GM19438 (cell line): ENCODE measurements at regions not wholly inside any gene's neighbourhood (a gene's known extent, or its start where the extent isn't known, plus 50 kb on each side); places are given as distances from the start of the nearest gene placed in this dataset.
"Not testable (repeated sequence)": the region's sequence is repeated elsewhere in the genome, so short reads cannot be mapped to it uniquely, and the experiment has no call there.

Experiments used
- ATAC-seq: cut with Tn5 transposase; IDR thresholded peaks from one replicate; pipeline ENCODE4 v1.9.1; 2021; ENCODE audit warnings: low read depth; ENCODE audit not compliant: unreplicated experiment

- ATAC-seq, result no peak
These were observed 338.3 kb upstream of the NT5E start for GRCh38 chr6:85111481-85112011.

GRCh38 chr6:85110943-85111342 is 338.9 kb upstream of the NT5E start:
- no peak for ATAC-seq

- no peak for ATAC-seq
These were observed 342.2 kb upstream of the NT5E start for GRCh38 chr6:85107701-85108100.

- ATAC-seq, result no peak
These were observed 332.6 kb upstream of the TBX18 start for GRCh38 chr6:85096976-85097375.

- no peak for ATAC-seq
These were observed 327.8 kb upstream of the TBX18 start for GRCh38 chr6:85092226-85092625.

GRCh38 chr6:85089255-85089654 is 324.9 kb upstream of the TBX18 start:
- ATAC-seq, result no peak

GRCh38 chr6:85085875-85086274 is 321.5 kb upstream of the TBX18 start:
- no peak for ATAC-seq

- no peak for ATAC-seq
These were observed 316.7 kb upstream of the TBX18 start for GRCh38 chr6:85081102-85081501.

- no peak for ATAC-seq
These were observed 315.4 kb upstream of the TBX18 start for GRCh38 chr6:85079761-85080160.

GRCh38 chr6:85078058-85078457 is 313.7 kb upstream of the TBX18 start:
- ATAC-seq, result no peak

- ATAC-seq, result no peak
These were observed 312.7 kb upstream of the TBX18 start for GRCh38 chr6:85077098-85077497.

- ATAC-seq, result not testable (repeated sequence)
These were observed 307.4 kb upstream of the TBX18 start for GRCh38 chr6:85071845-85072244.

- ATAC-seq, result no peak
These were observed 305.2 kb upstream of the TBX18 start for GRCh38 chr6:85069577-85069976.

- ATAC-seq, result no peak
These were observed 303.8 kb upstream of the TBX18 start for GRCh38 chr6:85068221-85068620.

GRCh38 chr6:85066266-85066665 is 301.9 kb upstream of the TBX18 start:
- no peak for ATAC-seq

- ATAC-seq, result no peak
These were observed 301.4 kb upstream of the TBX18 start for GRCh38 chr6:85065831-85066230.

- no peak for ATAC-seq
These were observed 299.2 kb upstream of the TBX18 start for GRCh38 chr6:85063611-85064010.

- no peak for ATAC-seq
These were observed 298.5 kb upstream of the TBX18 start for GRCh38 chr6:85062884-85063283.

- ATAC-seq, result no peak
These were observed 294.4 kb upstream of the TBX18 start for GRCh38 chr6:85058806-85059205.

GRCh38 chr6:85050149-85050548 is 285.8 kb upstream of the TBX18 start:
- no peak for ATAC-seq

GRCh38 chr6:85049282-85049681 is 284.9 kb upstream of the TBX18 start:
- no peak for ATAC-seq

- ATAC-seq, result no peak
These were observed 283.4 kb upstream of the TBX18 start for GRCh38 chr6:85047818-85048217.

- not testable (repeated sequence) for ATAC-seq
These were observed 281.4 kb upstream of the TBX18 start for GRCh38 chr6:85045767-85046166.
